NCI-H2171 treated with DMSO at 0.1 percent for 48 hours (cell line): ENCODE measurements at regions not wholly inside any gene's neighbourhood (a gene's known extent, or its start where the extent isn't known, plus 50 kb on each side); places are given as distances from the start of the nearest gene placed in this dataset.

Experiments
- DNase-seq: peaks from one replicate; lab custom pipeline; 2025; lab: John Stamatoyannopoulos, UW

- DNase-seq: no peak
Measured at GRCh38 chr12:115215544-115215943, 531.6 kb upstream of the TBX3 start.

- DNase-seq: no peak
Measured at GRCh38 chr12:115213538-115214016, 529.6 kb upstream of the TBX3 start.

GRCh38 chr12:115213118-115213517 is 529.1 kb upstream of the TBX3 start:
- DNase-seq: no peak

DNA sequence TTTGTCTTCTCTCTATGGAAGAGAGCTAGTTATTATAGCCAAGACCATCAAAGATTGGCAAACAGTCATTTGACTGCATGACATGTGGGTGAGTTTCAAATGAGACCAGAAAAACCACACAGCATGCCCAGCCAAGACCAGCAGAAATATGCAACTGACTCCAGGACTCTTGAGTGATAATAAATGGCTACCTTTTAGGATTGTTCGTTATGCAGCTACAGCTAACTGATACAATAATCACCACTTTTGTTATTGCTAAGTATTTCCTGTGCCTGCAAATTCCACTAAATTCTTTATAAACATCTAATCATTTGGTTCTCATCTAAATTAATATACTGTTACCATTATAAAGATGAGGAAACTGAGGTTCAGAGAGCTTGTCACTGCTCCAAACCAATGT is 528.4 kb upstream of the TBX3 start:
- DNase-seq: no peak

DNA sequence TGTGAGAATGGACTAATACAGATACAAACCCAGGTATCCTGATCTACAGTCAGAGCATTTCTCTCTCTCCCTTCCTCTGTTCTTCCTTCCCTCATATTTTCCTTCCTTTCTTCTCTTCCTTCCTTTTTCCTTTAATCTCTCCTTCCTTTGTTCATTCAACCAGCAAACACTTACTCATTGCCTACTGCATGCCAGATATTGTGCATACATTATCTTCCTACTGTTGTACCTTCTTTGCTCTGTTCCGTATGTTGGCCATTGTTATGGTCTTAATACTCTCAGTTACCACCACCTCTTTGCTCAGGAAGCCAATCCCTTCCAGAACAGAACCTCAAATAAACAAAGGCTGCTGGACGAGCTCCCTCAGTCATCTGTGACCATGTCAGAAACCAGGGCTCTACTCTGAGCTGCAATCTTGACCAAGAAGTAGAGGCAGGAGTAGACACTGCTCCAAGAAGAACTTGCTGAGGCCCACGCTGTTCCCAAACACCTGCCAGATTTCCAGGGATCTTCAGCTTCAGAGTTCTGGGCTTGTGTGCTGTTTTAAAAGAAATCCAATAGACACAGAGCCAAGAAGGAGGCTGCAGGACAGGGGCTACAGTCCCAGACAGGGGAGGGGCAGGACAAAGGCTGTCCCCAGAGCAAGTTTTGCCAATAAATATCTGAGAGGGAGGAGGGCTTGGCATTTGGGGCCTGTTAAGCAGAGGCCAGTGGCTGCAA is 526.7 kb upstream of the TBX3 start:
- no peak for DNase-seq

- no peak for DNase-seq
Measured at GRCh38 chr12:115209230-115209629, 525.3 kb upstream of the TBX3 start.

- no peak for DNase-seq
Measured at GRCh38 chr12:115208098-115208497, 524.1 kb upstream of the TBX3 start.

GRCh38 chr12:115207216-115207915 is 523.4 kb upstream of the TBX3 start:
- DNase-seq: no peak

DNA sequence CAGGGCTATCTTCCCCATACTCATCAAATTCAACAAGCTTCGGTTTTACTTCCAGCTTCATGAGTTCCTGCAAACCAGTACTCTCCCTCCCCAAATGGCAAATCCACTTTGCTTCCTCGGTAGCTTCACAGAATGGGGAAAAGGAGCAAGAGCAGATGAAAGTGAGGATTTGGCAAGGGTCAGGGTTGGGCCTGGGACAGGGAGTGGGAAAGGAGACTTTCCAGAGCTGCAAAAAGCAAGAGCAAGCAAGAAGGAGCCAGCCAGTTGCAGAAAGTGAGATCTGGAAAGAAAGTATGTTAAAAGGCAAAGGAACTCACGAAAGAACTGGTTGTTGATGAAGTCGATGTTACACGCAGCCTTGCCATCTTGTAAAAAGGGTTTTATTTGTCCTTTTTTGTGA is 522.8 kb upstream of the TBX3 start:
- DNase-seq: no peak

DNA sequence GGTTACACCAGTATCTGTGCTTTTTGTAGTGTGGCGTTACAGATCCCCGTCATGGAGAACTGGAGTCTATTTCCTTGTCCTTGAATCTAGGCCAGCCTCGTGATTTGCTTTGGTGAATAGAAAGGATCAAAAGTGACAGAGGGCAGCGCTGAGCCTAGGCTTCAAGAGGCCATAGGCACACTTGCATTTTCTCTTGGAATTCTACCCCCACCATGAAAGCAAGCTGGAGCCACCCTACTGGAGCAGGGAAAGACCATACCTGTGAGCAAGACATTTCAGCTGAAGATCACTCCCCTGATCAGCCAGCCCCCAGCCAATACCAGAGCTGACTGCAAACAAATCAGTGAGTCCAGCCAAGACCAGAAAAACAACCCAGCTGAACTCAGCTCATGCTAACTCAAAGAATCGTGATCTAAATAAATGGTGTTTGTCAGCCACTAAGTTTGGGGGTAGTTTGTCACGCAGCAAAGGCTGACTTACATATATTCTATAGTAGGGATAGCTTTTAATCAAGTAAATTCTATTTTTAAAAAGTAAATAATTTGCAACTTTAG is 521.9 kb upstream of the TBX3 start:
- DNase-seq: no peak

GRCh38 chr12:115204957-115205754 is 521.2 kb upstream of the TBX3 start:
- DNase-seq: no peak

- DNase-seq: no peak
Measured at GRCh38 chr12:115203701-115204100, 519.7 kb upstream of the TBX3 start.

DNA sequence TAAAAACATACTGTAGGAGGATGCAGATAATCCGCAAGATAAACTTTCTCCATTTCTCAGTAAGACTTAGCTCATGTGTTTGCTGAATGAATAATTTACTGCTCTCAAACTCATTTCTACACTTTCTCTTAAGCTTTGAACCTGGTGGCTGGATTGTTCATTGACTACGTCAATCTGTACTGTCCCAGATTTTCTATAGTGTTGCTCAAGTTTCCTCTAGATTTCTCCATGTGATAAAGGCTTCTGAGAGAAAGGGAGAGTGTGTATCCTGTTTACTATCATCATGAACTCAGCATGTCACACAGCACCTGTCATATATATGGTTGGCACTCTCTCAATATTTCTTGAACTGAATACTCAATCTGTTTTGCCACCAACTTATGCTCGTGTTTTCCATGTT is 518.0 kb upstream of the TBX3 start:
- no peak for DNase-seq

DNA sequence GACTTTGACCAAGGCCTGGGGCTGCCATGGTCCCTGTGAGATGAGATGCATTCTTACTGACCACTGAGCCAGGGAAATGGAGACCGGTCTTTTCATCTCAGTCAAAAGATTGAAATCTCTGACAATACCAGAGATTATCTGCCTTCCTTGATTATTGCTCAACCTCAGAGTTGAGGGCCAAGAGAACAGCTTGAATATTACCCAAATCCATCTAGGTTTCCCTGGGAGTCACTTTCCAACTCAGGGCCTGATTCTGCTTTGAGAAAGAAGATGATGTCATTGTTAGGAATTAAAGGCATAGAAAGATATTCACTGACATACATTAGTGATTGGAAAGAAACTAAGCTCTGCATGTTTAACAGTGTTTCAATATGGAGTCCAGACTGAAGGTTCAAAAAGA is 515.9 kb upstream of the TBX3 start:
- DNase-seq: no peak

DNA sequence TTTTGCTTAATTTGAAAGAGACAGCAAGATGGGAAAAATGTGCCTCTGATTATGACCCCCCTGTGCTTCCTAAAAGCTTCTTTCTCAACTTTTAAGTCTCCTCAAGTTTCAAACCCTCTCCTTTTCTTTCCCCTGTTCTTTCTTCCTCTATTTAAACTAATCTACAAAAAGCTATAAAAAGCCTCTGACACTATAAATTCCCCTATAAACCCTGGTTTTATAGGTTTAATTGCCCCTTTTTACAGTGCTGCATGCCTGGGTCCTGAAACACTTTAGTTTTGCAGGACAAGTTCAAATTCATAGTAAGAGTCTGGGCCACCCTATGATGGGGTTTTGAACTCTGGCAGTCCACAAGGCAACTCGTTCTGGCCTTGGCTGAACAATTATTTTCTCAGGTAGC is 510.9 kb upstream of the TBX3 start:
- DNase-seq: no peak

DNA sequence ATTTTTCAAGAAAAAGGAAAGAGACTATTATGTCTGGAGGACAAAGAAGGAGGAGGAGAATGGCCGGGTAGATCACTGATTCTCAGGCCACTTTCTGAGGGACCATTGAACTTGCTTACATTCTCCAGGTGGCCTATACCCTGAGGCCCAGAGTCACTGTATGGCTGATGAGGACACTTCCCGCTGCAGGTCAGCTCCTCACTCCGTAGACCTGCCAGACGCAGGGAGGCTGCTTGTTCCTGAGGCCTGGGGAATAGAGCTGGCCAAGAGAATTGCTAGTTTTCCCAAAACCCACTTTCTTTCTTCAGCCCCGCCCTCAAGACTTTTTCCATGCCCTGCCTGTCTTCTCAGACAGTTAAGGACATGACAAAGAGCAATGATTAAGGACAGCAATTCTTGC is 510.5 kb upstream of the TBX3 start:
- no peak for DNase-seq

DNA sequence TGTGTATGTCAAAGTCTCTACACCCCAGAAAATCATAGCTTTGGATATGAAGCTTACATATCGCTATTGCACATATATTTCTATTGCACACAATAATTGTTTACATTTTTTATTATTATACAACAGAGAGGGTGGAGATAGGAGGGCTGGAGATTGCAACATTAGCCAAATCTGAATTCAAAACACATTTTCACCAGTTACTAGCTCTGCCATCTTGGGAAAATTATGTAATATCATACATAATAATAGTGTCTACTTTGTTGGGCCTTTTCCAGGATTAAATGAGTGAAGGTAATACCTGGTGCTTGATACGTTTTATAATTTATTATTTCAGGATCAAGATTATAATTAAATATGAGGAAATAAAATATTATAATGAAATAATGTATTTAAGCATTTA is 507.4 kb upstream of the TBX3 start:
- DNase-seq: no peak

GRCh38 chr12:115190010-115190770 is 506.2 kb upstream of the TBX3 start:
- no peak for DNase-seq

- DNase-seq: no peak
Measured at GRCh38 chr12:115185506-115185905, 501.5 kb upstream of the TBX3 start.

GRCh38 chr12:115183752-115184151 is 499.8 kb upstream of the TBX3 start:
- DNase-seq: no peak

GRCh38 chr12:115177899-115178298 is 493.9 kb upstream of the TBX3 start:
- no peak for DNase-seq
